Naive thymus-derived CD8-positive, alpha-beta T cell (primary cell): ENCODE measurements at regions not wholly inside any gene's neighbourhood (a gene's known extent, or its start where the extent isn't known, plus 50 kb on each side); places are given as distances from the start of the nearest gene placed in this dataset.
"Not testable (repeated sequence)": the region's sequence is repeated elsewhere in the genome, so short reads cannot be mapped to it uniquely, and the experiment has no call there.

ENCODE experiments used
- ATAC-seq, 2 donors: fragments of 150-1000 bp; cut with Tn5 transposase in 1 of 2; sonication (Bioruptor Pico), chemical (Tn5 transposase) in 1 of 2; 1 replicate in 1 of 2; 2 replicates in 1 of 2; pipeline ENCODE4 v1.10.0; 2021; ENCODE audit warnings: mild to moderate bottlenecking in 2 of 2, moderate library complexity in 2 of 2
- POLR2A ChIA-PET: fragments of 350-600 bp; sonication (Branson Sonifier 250); formaldehyde crosslinking; loops from one replicate; lab custom pipeline; 2021; ENCODE audit warnings: antibody characterized with exemption; lab: Charles Lee
- DNase-seq, 10 donors: peaks; one replicate each; pipeline versions ENCODE4 v3.0.0 to v3.0.0-alpha.2; 2020 to 2022
- H3K27ac Mint-ChIP-seq, 10 donors: one replicate each; pipeline ENCODE4 v1.8.0; 2020 to 2022; ENCODE audit warnings: mild to moderate bottlenecking in 10 of 10, mixed read lengths in 10 of 10, moderate library complexity in 4 of 10, inconsistent platforms in 1 of 10
- H3K27me3 Mint-ChIP-seq, 5 donors: one replicate each; pipeline ENCODE4 v1.8.0; 2021 to 2022; ENCODE audit warnings: mixed read lengths in 5 of 5
- H3K36me3 Mint-ChIP-seq, 3 donors: one replicate each; pipeline ENCODE4 v1.8.0; 2020 to 2022; ENCODE audit warnings: mixed read lengths in 3 of 3, mild to moderate bottlenecking in 2 of 3, inconsistent platforms in 1 of 3
- H3K4me1 Mint-ChIP-seq, 4 donors: one replicate each; pipeline ENCODE4 v1.8.0; 2021 to 2022; ENCODE audit warnings: mixed read lengths in 4 of 4
- H3K4me3 Mint-ChIP-seq, 10 donors: one replicate each; pipeline ENCODE4 v1.8.0; 2020 to 2022; ENCODE audit warnings: mild to moderate bottlenecking in 10 of 10, mixed read lengths in 10 of 10, moderate library complexity in 6 of 10, inconsistent platforms in 1 of 10
- H3K9me3 Mint-ChIP-seq, 9 donors: one replicate each; pipeline ENCODE4 v1.8.0; 2020 to 2022; ENCODE audit warnings: mixed read lengths in 9 of 9, mild to moderate bottlenecking in 3 of 9, inconsistent platforms in 1 of 9, moderate library complexity in 1 of 9

- ATAC-seq, result peak; percentile 53 to 60
- H3K27ac Mint-ChIP-seq, POLR2A ChIA-PET, H3K4me3 Mint-ChIP-seq, H3K4me1 Mint-ChIP-seq, H3K27me3 Mint-ChIP-seq, H3K9me3 Mint-ChIP-seq, H3K36me3 Mint-ChIP-seq, DNase-seq: not testable (repeated sequence)
Observed at GRCh38 chr16:33656394-33656793, 197.0 kb downstream of the TP53TG3F start.

GRCh38 chr16:33657717-33658116 lies 198.3 kb downstream of the TP53TG3F start:
- H3K4me1 Mint-ChIP-seq, H3K36me3 Mint-ChIP-seq, H3K9me3 Mint-ChIP-seq, POLR2A ChIA-PET, ATAC-seq, H3K27me3 Mint-ChIP-seq, H3K27ac Mint-ChIP-seq, DNase-seq, H3K4me3 Mint-ChIP-seq: not testable (repeated sequence)

- H3K36me3 Mint-ChIP-seq, H3K4me1 Mint-ChIP-seq, POLR2A ChIA-PET, H3K27ac Mint-ChIP-seq, ATAC-seq, DNase-seq, H3K27me3 Mint-ChIP-seq, H3K9me3 Mint-ChIP-seq, H3K4me3 Mint-ChIP-seq: not testable (repeated sequence)
Observed at GRCh38 chr16:33680791-33681190, 221.4 kb downstream of the TP53TG3F start.

- Mint-ChIP-seq H3K27ac (peak overlapping the region in 1 of 10 donors; percentile 40), H3K9me3 (peaks cover 0 to 12% (median 0%) of the 10 kb centered on the region in 9 donors)
- ATAC-seq, DNase-seq, H3K27me3 Mint-ChIP-seq, H3K4me3 Mint-ChIP-seq, POLR2A ChIA-PET, H3K4me1 Mint-ChIP-seq, H3K36me3 Mint-ChIP-seq: not testable (repeated sequence)
Observed at GRCh38 chr16:33700320-33700719, 240.9 kb downstream of the TP53TG3F start.

- H3K4me1 Mint-ChIP-seq, ATAC-seq, POLR2A ChIA-PET, H3K27me3 Mint-ChIP-seq, H3K9me3 Mint-ChIP-seq, H3K36me3 Mint-ChIP-seq: not testable (repeated sequence)
- Mint-ChIP-seq H3K27ac (peak overlapping the region in 1 of 10 donors; percentile 59), H3K4me3 (peak overlapping the region in 3 of 10 donors; percentile 33 to 80 (median 36))
- peak in 1 of 10 donors; percentile 22 for DNase-seq
Observed at GRCh38 chr16:33706845-33707590, 247.6 kb downstream of the TP53TG3F start.

- H3K4me1 Mint-ChIP-seq, H3K27me3 Mint-ChIP-seq, ATAC-seq, H3K9me3 Mint-ChIP-seq, DNase-seq, H3K36me3 Mint-ChIP-seq, POLR2A ChIA-PET: not testable (repeated sequence)
- Mint-ChIP-seq H3K4me3 (peak overlapping the region in 3 of 10 donors; percentile 20 to 80 (median 33)), H3K27ac (peak overlapping the region in 1 of 10 donors; percentile 62)
Observed at GRCh38 chr16:33707591-33707934, 248.2 kb downstream of the TP53TG3F start.

GRCh38 chr16:33709856-33710695 lies 250.7 kb downstream of the TP53TG3F start:
- H3K27me3 Mint-ChIP-seq, POLR2A ChIA-PET, H3K4me1 Mint-ChIP-seq, DNase-seq, H3K4me3 Mint-ChIP-seq, H3K27ac Mint-ChIP-seq, H3K9me3 Mint-ChIP-seq, H3K36me3 Mint-ChIP-seq, ATAC-seq: not testable (repeated sequence)

GRCh38 chr16:33710696-33711087 lies 251.3 kb downstream of the TP53TG3F start:
- H3K4me3 Mint-ChIP-seq, H3K9me3 Mint-ChIP-seq, H3K4me1 Mint-ChIP-seq, POLR2A ChIA-PET, H3K27ac Mint-ChIP-seq, DNase-seq, H3K36me3 Mint-ChIP-seq, ATAC-seq, H3K27me3 Mint-ChIP-seq: not testable (repeated sequence)

GRCh38 chr16:33711616-33712015 lies 252.2 kb downstream of the TP53TG3F start:
- H3K27me3 Mint-ChIP-seq, POLR2A ChIA-PET, DNase-seq, H3K9me3 Mint-ChIP-seq, H3K27ac Mint-ChIP-seq, H3K4me3 Mint-ChIP-seq, H3K4me1 Mint-ChIP-seq, ATAC-seq, H3K36me3 Mint-ChIP-seq: not testable (repeated sequence)

- not testable (repeated sequence) for H3K27ac Mint-ChIP-seq, H3K9me3 Mint-ChIP-seq, H3K27me3 Mint-ChIP-seq
Observed at GRCh38 chr16:33712308-33712707, 252.9 kb downstream of the TP53TG3F start.

GRCh38 chr16:33712851-33713709 lies 253.7 kb downstream of the TP53TG3F start:
- H3K27ac Mint-ChIP-seq, H3K4me3 Mint-ChIP-seq, H3K9me3 Mint-ChIP-seq, ATAC-seq, DNase-seq, POLR2A ChIA-PET, H3K4me1 Mint-ChIP-seq, H3K36me3 Mint-ChIP-seq, H3K27me3 Mint-ChIP-seq: not testable (repeated sequence)

More at GRCh38 chr16:33712308-33712707, 252.9 kb downstream of the TP53TG3F start:
- H3K36me3 Mint-ChIP-seq, ATAC-seq, H3K4me1 Mint-ChIP-seq, POLR2A ChIA-PET, H3K4me3 Mint-ChIP-seq, DNase-seq: not testable (repeated sequence)

GRCh38 chr16:33713710-33714538 lies 254.5 kb downstream of the TP53TG3F start:
- ATAC-seq, H3K4me3 Mint-ChIP-seq, H3K27me3 Mint-ChIP-seq, POLR2A ChIA-PET, H3K4me1 Mint-ChIP-seq, H3K27ac Mint-ChIP-seq, H3K36me3 Mint-ChIP-seq, DNase-seq, H3K9me3 Mint-ChIP-seq: not testable (repeated sequence)
